Upper lobe of right lung (tissue), 1 donor: ENCODE measurements at regions not wholly inside any gene's neighbourhood (a gene's known extent, or its start where the extent isn't known, plus 50 kb on each side); places are given as distances from the start of the nearest gene placed in this dataset.

ENCODE experiments used
- ATAC-seq: fragments of 200-7000 bp; cut with Tn5 transposase; one replicate; pipeline ENCODE4 v1.9.1; 2020; ENCODE audit warnings: mild to moderate bottlenecking, moderate library complexity
- DNase-seq: peaks from one replicate; pipeline ENCODE4 v3.0.0-alpha.2; 2020
- H3K27ac ChIP-seq: fragments of 200-600 bp; one replicate; pipeline ENCODE4 v1.8.0; 2022
- H3K27me3 ChIP-seq: fragments of 200-600 bp; one replicate; pipeline ENCODE4 v1.8.0; 2022; ENCODE audit warnings: mild to moderate bottlenecking
- H3K36me3 ChIP-seq: fragments of 200-600 bp; one replicate; pipeline ENCODE4 v1.8.0; 2022
- H3K4me1 ChIP-seq: fragments of 200-600 bp; one replicate; pipeline ENCODE4 v1.8.0; 2022
- H3K4me3 ChIP-seq: fragments of 200-600 bp; one replicate; pipeline ENCODE4 v1.8.0; 2022; ENCODE audit warnings: mild to moderate bottlenecking
- H3K9me3 ChIP-seq: fragments of 200-600 bp; one replicate; pipeline ENCODE4 v1.8.0; 2022
- intact Hi-C: fragments of 100-400 bp; cut with DNase I; formaldehyde crosslinking; loops from one replicate; pipeline ENCODE4 v1.11.0; 2022
- TF ChIP-seq, protein P1 (sequence below): fragments of 200-600 bp; IDR thresholded peaks from one replicate; pipeline ENCODE4 v1.8.0; 2022; ENCODE audit warnings: antibody characterized with exemption
- donor health status: DM: no; HTN: yes; CAD: no; lungs with severe emphysema.

- H3K4me3 ChIP-seq: no peak overlapping the region
- H3K27me3 ChIP-seq: no peaks in the 10 kb centered on the region
- ATAC-seq (no peak), DNase-seq (no peak)
- TF ChIP-seq, protein P1, sequence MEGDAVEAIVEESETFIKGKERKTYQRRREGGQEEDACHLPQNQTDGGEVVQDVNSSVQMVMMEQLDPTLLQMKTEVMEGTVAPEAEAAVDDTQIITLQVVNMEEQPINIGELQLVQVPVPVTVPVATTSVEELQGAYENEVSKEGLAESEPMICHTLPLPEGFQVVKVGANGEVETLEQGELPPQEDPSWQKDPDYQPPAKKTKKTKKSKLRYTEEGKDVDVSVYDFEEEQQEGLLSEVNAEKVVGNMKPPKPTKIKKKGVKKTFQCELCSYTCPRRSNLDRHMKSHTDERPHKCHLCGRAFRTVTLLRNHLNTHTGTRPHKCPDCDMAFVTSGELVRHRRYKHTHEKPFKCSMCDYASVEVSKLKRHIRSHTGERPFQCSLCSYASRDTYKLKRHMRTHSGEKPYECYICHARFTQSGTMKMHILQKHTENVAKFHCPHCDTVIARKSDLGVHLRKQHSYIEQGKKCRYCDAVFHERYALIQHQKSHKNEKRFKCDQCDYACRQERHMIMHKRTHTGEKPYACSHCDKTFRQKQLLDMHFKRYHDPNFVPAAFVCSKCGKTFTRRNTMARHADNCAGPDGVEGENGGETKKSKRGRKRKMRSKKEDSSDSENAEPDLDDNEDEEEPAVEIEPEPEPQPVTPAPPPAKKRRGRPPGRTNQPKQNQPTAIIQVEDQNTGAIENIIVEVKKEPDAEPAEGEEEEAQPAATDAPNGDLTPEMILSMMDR: no peak
- no peaks in the 10 kb centered on the region for H3K9me3 ChIP-seq
- H3K27ac ChIP-seq: no peak overlapping the region
- H3K4me1 ChIP-seq: no peaks in the 10 kb centered on the region
- H3K36me3 ChIP-seq: no peaks in the 10 kb centered on the region
- intact Hi-C loops: no loop called here
Measured at GRCh38 chr4:100288161-100288560, 97.9 kb upstream of the DDIT4L start.

DNA sequence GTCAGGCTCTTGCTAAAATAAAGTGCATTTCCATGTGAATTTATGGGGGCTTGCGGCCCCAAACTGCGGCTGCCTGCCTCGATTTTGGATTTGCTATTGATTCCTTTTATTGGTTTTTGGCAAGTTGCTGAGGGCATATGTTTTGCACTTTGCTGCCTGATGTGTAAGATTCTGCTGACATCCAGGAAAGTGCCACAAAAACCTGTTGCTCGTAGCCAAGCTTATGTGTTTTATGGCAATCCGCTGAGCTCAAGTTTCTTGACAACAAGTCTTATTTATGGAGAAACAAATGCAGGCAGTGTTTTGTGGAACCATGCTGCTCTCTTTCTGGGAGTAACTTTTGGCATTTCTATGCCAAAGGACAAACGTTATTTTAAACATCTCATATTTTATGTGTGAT lies 97.3 kb upstream of the DDIT4L start:
- H3K27me3 ChIP-seq: no peaks in the 10 kb centered on the region
- TF ChIP-seq, protein P1: no peak
- ATAC-seq (no peak), DNase-seq (no peak)
- no peak overlapping the region for H3K4me3 ChIP-seq
- intact Hi-C loops: no loop called here
- H3K9me3 ChIP-seq: no peaks in the 10 kb centered on the region
- no peak overlapping the region for H3K27ac ChIP-seq
- no peaks in the 10 kb centered on the region for H3K36me3 ChIP-seq
- no peaks in the 10 kb centered on the region for H3K4me1 ChIP-seq

GRCh38 chr4:100286636-100287035 lies 96.4 kb upstream of the DDIT4L start:
- ATAC-seq (no peak), DNase-seq (no peak)
- Histone ChIP-seq H3K27me3 (no peaks in the 10 kb centered on the region), H3K4me3 (no peak overlapping the region), H3K36me3 (no peaks in the 10 kb centered on the region), H3K27ac (no peak overlapping the region), H3K4me1 (no peaks in the 10 kb centered on the region), H3K9me3 (no peaks in the 10 kb centered on the region)
- intact Hi-C loops: no loop called here
- TF ChIP-seq, protein P1: no peak

- intact Hi-C loops: no loop called here
- DNase-seq (no peak), ATAC-seq (no peak)
- Histone ChIP-seq H3K4me1 (no peaks in the 10 kb centered on the region), H3K27me3 (no peaks in the 10 kb centered on the region), H3K9me3 (no peaks in the 10 kb centered on the region), H3K27ac (no peak overlapping the region), H3K36me3 (no peaks in the 10 kb centered on the region), H3K4me3 (no peak overlapping the region)
- TF ChIP-seq, protein P1: no peak
Measured at GRCh38 chr4:100285121-100285520, 94.9 kb upstream of the DDIT4L start.

- Histone ChIP-seq H3K27ac (no peak overlapping the region), H3K27me3 (no peaks in the 10 kb centered on the region), H3K4me3 (no peak overlapping the region), H3K4me1 (no peaks in the 10 kb centered on the region), H3K36me3 (no peaks in the 10 kb centered on the region), H3K9me3 (no peaks in the 10 kb centered on the region)
- no peak for DNase-seq
- no peak for ATAC-seq
- TF ChIP-seq, protein P1: no peak
- intact Hi-C loops: no loop called here
Measured at GRCh38 chr4:100284129-100284880, 94.0 kb upstream of the DDIT4L start.

DNA sequence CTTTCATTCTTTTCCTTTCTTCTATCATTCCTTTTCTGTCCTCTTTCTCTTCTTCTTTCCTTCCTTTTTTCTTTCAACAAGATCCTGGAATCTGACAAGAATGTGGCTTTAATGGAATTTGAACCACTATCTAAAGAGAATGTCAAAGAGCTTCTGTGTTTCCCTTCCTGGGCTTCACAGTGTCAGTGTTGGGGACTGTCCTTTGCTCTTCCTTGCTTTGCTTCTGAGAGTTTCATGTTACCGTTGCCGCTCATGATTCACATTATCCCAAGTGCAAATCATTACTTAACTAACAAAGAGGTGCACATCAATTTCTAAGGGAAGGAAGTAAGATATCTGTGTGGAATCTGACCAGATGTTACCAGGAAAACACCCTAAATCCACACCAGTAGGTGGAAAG lies 90.5 kb upstream of the DDIT4L start:
- H3K4me3 ChIP-seq: no peak overlapping the region
- no peak overlapping the region for H3K27ac ChIP-seq
- TF ChIP-seq, protein P1: no peak
- no peaks in the 10 kb centered on the region for H3K9me3 ChIP-seq
- H3K36me3 ChIP-seq: no peaks in the 10 kb centered on the region
- DNase-seq (no peak), ATAC-seq (no peak)
- intact Hi-C loops: no loop called here
- no peaks in the 10 kb centered on the region for H3K4me1 ChIP-seq
- H3K27me3 ChIP-seq: no peaks in the 10 kb centered on the region
